HG03342 (cell line): ENCODE measurements at regions not wholly inside any gene's neighbourhood (a gene's known extent, or its start where the extent isn't known, plus 50 kb on each side); places are given as distances from the start of the nearest gene placed in this dataset.
"Not testable (repeated sequence)": the region's sequence is repeated elsewhere in the genome, so short reads cannot be mapped to it uniquely, and the experiment has no call there.

Experiments
- ATAC-seq: cut with Tn5 transposase; IDR thresholded peaks from one replicate; pipeline ENCODE4 v1.9.1; 2021; ENCODE audit warnings: mild to moderate bottlenecking, moderate library complexity; ENCODE audit not compliant: unreplicated experiment

DNA sequence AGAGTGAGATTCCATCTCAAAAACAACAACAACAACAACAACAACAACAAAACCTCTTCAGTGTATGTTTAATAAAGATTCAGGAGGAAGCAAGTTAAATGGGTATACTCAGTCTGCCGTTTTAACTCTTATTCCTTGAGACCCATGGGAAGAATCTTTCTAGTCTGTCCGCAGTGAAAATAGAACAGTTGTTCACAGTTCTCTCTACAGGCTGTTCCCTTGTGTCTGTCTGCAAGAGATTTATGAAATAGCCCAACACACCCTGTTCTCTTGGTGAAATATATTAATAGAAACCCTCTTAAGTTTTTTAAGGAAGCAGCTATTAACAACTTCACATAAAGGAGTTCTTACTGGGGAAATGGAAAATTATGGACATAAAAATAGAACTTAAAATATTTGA lies 682.2 kb upstream of the RAG2 start:
- ATAC-seq, result no peak

DNA sequence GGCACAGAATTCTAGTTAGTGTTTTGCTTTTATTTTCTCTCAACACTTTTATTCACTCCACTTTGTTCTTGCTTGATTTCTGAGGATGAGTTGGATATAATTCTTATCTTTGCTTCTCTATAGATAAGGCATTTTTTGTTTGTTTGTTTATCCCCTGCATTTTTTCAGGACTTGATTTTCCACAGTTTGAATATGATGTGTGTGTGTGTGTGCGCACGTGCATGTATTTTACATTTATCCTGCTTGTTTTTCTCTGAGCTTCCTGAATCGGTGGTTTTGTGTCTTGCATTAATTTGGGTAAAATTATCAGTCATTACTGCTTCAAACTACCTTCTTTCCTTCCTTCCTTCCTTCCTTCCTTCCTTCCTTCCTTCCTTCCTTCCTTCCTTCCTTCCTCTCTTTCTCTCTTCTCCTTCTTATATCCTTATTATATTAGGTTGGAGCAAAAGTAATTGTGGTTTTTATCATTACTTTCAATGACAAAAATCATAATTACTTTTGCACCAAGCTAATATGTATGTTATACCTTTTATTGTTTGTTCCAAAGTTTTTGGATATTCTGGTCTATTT lies 679.9 kb upstream of the RAG2 start:
- no peak for ATAC-seq

DNA sequence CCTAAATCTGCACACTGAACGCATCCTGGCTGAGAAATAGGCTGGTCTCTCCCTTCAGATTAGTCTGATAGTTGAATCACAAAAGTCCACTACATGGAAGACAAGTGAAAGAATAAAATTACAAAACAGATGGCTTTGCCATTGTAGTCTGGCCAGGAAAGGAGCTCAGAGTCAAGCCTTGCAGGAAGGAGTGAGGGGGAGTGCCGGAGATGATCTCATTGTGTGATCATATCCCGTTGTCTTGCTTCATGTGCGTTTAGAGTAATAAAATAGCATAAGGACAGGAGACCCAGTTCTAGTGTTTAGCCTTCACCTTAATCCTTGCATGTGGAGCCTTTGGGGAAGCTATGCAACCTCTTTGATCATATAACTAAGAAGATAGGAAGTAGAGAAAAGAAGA lies 666.7 kb upstream of the RAG2 start:
- ATAC-seq, result no peak

DNA sequence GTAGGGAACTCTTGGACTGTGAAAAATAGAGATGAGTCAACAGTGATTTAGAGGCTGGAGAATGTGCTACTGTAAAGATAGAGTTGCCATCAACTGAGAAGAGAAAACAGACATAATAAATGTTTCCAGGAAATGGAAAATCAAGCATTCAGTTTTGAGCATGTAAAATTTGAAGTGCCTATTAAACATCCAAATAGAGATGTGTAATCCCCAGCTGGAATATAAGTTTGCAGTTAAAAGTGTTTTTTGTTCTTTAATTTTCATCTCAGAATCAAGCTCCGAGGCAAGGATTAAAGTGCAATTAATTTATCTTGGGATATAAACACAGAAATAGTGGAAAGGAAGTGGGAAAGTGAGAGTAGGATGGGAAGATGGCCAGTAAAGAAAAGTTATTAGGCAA lies 666.0 kb upstream of the RAG2 start:
- ATAC-seq, result no peak

DNA sequence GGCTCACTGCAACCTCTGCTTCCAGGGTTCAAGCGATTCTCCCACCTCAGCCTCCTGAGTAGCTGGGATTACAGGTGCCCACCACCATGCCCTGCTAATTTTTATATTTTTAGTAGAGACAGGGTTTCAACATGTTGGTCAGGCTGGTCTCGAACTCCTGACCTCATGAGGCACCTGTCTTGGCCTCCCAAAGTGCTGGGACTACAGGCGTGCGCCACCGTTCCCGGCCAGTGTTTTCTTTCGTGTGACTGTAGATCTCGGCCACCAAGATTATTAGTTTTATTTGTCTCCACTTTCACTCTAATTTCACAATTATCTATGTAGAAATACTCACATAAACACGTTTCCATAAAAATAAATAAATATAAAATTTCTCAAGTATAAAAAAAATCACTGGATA lies 665.4 kb upstream of the RAG2 start:
- ATAC-seq, result not testable (repeated sequence)

DNA sequence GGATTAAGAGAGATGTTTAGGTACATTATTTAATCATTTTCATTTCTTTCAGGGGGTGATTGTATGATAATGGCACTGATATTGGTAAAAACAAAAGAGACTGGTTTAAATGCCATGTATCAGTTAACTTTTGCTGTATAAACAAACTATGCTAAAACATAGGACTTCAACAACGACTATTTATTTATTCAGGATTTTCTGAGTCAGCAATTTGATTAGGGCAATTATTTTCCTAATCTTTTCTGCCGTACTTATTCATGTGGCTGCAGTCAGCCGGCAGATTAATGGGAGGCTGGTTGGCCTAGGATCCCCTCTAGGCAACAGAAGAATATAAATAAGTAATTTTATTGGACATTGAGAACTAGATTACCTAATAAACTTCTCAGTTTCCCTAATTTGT lies 661.7 kb upstream of the RAG2 start:
- no peak for ATAC-seq

DNA sequence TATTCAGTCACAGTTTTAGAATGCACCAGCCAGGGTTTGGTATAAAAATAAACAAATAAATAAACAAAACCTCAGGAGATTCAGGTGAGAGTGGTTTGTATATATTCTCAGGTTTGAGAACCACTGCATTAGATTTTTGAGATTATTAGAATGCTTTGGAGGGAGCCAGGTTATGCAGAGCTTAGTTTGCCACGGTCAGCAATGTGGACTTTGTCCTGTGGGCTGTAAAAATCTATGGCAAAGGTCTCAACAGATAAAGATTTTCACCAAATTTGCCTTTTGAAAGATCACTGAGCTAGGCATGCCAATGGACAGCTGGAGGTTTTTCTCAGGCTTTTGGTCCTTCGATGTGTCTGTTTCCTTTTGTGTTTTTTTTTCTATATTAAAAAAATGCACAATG lies 650.1 kb upstream of the RAG2 start:
- ATAC-seq, result no peak

DNA sequence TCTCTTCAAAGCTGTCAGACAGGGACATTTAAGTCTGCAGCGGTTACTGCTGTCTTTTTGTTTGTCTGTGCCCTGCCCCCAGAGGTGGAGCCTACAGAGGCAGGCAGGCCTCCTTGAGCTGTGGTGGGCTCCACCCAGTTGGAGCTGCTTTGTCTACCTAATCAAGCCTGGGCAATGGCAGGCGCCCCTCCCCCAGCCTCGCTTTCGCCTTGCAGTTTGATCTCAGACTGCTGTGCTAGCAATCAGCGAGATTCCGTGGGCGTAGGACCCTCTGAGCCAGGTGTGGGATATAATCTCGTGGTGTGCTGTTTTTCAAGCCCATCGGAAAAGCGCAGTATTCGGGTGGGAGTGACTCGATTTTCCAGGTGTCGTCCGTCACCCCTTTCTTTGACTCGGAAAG lies 648.1 kb upstream of the RAG2 start:
- ATAC-seq, result not testable (repeated sequence)

DNA sequence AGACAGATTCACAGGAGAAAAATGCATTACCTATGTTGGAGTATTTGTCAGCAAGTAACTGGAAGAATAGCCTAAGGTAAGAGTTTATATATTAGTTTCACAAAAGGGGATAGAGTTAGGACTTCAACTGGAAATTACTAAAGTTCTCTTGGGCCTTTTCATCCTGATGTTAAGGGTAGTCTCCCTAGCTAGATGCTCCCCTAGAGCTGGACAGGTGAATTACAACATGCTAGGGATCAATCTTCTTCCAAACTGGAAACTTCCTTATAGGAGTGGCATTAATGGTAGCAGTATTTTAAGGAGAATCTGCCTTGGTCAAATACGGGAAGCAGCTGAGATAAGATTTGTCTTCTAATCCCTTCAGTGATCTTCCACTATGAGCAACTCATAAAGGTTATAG lies 632.8 kb upstream of the RAG2 start:
- ATAC-seq, result no peak

DNA sequence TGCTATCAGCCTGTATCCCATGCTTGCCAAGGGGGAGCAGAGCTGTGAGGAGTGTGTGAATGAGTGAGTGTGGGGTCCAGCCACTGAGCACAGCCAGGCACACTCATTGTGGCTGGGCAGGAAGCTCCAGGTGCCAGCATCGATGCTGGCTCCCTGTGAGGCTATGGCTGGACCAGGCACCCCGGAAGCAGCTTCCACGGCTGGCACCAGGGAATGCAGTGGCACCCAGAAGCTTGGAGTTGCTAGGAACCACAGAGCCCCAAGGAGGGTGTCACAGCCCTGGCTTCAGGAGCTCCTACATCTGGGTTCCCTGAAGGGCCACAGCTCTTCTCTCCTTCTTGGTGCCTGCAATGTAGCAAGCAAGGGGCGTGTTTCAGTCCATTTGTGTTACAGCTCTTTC lies 625.9 kb upstream of the RAG2 start:
- ATAC-seq, result no peak

DNA sequence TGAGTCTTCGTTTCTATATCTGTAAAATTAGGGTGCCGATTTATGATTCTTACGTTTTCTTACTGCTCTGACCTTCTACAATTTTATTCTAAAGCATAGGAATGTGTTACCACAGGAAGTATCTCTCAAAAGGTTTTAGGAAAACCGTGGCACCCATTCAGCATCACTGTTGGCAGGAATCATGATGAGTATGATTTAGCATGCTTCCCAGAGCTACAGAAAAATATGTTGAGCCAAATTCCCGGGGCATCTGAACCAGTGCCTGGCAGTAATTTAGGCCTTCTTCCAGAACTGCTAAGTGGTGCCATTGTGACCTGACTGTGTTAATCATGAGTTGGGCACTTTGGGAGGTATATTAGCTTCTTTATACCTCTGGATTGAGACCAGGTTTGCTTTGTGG lies 605.0 kb upstream of the RAG2 start:
- ATAC-seq, result no peak

DNA sequence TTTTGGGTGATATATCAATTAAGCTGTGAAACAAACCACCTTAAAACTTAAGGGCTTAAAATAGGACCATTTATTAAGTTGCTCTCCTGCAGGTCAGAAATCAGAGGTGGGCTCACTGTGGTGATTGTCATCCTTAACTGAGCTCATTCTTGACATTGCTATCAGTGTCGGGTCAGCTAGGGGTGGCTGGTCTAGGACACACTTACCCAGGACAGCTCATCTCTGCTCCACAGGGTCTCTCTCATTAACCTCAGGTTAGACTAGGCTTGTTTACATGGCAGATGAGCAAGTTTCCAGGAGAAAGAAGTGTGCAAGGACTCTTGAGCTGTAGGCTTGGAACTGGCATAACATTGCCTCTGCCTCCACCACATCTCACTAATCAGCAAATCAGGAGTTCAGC lies 601.0 kb upstream of the RAG2 start:
- ATAC-seq, result no peak

DNA sequence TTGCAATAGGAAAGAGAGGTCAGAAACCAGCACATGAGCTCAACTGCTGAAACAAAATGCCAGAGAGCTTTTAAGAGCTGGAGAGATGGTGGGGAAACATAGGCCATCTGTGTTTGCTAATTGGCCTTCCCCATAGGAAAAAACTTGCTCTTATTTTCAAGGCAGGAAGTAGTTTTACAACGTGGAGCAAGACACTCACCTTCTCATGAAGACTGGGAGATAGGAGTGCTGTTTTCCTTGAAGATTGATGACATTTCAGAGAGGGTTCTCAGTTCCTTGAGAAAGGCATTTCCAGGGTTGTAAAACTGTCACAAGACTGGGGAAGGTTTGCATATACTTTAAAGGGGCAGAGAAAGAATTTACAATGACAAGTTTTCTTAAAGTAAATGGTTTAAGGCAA lies 586.3 kb upstream of the RAG2 start:
- no peak for ATAC-seq

DNA sequence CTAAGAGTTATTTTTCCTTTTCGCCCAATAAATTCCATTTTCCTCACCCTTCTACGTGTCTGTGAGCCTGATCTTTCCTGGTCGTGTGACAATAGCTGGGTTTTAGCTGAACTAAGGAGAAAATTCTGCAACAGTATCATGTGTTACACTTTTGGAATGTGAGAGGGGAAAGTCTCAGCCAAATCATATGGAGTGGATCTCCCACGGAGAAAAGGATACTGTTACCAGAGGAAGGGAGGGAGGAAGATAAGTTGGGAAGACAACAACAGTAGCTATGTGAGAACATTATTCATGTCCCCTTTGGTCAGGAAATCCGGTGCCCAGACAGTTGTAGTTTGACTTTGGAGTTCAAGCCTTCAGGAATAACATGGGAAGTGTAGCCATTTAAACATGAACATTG lies 584.0 kb upstream of the RAG2 start:
- no peak for ATAC-seq

DNA sequence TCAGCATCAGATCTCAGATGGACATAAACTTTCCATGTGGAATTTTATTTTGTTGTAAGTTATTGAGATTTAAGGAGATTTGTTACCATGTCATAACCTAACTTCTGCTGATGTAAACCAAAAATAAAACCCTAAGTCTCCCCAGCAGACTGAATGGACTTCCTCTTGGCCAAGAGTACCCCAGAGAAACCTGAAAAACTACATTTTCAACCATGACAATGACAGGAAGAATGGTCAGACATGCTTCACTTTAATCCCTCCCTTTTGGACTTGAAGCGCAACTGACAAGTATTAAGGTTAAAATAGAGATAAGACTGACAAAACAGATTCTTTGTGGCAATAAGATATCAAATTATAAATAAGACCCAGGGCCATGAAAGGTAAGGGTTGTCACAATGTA lies 579.7 kb upstream of the RAG2 start:
- no peak for ATAC-seq

DNA sequence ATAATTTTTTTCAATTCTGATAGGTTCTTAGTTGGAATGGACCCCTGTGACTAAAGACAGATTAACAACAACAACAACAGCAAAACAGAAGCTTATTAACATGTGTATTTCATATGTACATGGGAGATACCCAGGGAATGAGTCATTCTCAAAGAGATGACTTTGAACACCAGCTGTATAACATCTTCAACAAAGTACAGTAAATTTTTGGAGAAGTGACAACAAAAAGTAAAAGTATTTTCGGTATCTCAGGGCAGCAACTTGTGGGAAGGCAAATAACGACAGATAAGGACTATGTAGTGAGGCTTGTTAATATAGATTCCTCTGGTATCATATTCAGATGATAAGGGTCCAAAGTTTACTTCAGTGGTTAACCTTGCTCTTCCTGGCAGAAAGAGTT lies 573.4 kb upstream of the RAG2 start:
- no peak for ATAC-seq

DNA sequence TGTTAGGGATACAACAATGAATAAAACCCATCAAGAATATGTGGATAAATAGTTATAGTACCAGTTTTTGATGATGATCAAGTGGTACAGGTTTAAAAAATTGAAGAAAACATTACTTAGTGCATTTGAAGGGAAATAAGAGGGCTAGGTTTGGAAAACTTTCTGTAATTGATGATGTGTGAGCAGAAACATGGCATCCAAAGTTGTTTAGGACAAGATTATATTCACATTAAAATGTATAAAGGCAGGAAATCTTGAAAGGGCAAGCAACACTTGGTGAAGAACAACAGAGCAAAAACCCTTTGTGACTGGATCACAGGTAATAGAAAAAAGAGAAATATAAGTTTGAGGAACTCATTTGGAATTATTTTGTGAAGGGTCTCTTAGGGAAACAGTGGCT lies 572.3 kb upstream of the RAG2 start:
- ATAC-seq, result no peak

DNA sequence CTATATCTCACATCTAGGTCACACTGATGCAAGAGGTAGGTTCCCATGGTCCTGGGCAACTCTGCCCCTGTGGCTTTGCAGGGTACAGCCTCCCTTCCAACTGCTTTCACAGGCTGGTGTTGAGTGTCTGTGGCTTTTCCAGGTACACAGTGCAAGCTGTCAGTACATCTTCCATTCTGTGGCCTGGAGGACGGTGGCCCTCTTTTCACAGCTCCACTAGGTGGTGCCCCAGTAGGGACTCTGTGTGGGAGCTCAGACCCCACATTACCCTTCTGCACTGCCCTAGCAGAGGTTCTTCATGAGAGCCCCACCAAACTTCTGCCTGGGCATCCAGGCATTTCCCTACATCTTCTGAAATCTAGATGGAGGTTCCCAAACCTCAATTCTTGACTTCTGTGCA lies 547.4 kb upstream of the RAG2 start:
- ATAC-seq, result not testable (repeated sequence)

DNA sequence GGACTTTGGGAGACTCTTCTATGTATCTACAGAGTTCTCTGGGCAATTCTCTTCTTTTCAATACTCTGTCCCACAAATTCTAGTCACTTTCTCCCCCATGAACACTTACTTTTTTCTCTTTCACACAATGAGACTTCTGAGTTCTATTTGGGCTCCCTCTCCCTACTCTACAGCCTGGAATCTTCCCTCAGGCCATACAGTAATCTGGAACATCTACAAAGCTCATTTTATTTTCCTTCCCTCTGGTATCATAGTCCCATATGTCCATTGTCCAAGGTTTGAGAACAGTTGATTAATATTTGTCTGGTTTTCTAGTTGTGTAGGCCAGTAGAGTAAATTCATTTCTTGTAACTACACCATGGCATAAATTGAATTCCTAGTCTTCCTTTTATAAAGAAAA lies 544.6 kb upstream of the RAG2 start:
- no peak for ATAC-seq

DNA sequence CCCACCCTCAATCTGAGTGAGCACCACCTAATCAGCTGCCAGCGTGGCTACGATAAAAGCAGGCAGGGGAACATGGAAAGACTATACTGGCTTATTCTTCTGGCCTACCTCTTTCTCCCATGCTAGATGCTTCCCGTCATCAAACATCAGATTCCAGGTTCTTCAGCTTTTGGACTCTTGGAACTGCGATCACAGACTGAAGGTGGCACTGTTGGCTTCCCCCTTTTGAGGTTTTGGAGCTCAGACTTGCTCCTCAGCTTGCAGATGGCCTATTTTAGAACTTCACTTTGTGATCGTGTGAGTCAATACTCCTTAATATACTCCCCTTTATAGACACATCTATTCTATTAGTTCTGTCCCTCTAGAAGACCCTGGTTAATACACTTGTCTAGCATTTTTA lies 543.7 kb upstream of the RAG2 start:
- ATAC-seq, result no peak

DNA sequence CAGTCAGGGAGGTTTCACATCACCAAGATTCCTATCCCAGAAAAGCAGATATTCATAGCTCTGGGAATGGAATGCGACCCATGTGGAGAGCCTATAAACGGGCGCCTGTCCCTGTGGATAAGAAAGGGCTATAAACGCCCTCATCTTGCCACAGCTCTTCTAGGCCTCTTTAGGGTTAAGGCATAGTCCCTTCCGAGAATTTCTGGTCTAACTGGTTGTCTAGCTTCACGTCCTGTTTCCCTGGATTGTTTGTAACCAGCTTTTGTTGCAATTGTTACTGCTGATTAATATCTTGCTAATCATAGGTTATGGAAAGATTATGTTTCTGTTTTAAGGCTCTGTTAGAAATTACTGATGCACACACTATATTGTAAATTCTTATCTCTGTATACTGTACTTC lies 537.6 kb upstream of the RAG2 start:
- not testable (repeated sequence) for ATAC-seq

DNA sequence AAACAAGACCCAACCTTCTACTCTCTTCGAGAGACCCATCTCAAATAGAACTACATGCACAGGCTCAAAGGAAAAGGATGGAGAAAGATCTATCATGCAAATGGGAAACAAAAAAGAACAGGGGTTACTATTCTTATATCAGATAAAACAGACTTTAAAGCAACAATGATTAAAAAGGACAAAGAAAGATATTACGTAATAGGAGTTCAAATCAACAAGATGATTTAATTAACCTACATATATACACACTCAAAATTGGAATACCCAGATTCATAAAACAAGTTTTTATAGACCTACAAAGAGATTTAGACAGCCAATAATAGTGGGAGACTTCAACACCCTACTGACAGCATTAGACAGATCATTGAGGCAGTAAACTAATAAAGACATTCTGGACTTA lies 536.6 kb upstream of the RAG2 start:
- no peak for ATAC-seq

DNA sequence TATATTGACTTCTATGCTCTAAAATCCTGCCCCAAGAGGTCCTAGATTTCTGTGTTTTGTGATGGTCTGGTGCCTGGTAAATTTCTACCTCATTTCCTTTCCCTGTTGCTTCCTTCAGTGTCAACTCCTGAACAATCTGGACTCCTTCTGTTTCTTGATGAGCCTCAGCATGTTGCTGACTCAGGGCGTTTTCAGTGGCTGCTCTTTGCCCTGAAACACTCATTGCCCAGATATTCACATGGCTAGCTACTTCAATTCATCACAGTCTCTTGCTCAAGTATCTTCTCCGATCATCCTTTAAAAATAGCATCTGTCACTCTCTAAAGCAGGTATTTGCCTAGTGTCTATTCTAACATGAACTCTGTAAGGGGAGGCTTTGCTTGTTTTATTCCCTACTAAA lies 526.3 kb upstream of the RAG2 start:
- ATAC-seq, result no peak

DNA sequence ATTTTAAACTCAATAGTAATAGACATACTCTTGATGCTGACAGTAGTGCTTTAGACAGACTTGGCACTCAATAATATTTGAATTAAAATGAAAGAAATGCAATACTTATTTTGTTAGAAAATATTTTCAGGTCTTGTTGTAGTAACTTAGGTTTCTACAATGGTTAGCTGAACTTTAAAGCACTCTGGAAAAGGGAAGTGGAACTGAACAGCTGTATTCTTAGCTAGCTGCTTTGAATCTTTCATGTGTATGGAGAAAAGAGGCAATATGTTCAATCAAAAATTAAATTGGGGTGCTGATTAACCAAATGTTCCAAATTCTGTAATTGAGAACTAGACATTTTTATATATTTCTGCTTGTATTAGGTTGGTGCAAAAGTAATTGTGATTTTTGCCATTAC lies 517.9 kb upstream of the RAG2 start:
- peak; percentile 62 for ATAC-seq
